Keratinocyte (primary cell): ENCODE measurements at regions not wholly inside any gene's neighbourhood (a gene's known extent, or its start where the extent isn't known, plus 50 kb on each side); places are given as distances from the start of the nearest gene placed in this dataset.

ENCODE experiments used
- DNase-seq: peaks from one replicate; pipeline ENCODE4 v3.0.0-alpha.2; 2011; ENCODE audit warnings: low read depth, missing footprints, low spot score
- FAIRE-seq: peaks from 2 replicates; lab custom pipeline; 2011; peaks lifted over from hg19 to GRCh38; lab: Jason Lieb, UNC
- H2AFZ ChIP-seq: 2 replicates; pipeline ENCODE4 v1.6.0; 2012; ENCODE audit warnings: low read length, control low read depth, inconsistent platforms; ENCODE audit not compliant: control insufficient read depth
- H3K27ac ChIP-seq: 2 replicates; pipeline ENCODE4 v1.5.1; 2011; ENCODE audit warnings: low read length; ENCODE audit not compliant: control insufficient read depth, insufficient read depth
- H3K27me3 ChIP-seq: 3 replicates; pipeline ENCODE4 v1.6.0; 2011; ENCODE audit warnings: low read length; ENCODE audit not compliant: control insufficient read depth, insufficient read depth; ENCODE audit errors: extremely low read depth
- H3K36me3 ChIP-seq, 2 experiments: 2 replicates in 1 of 2; 3 replicates in 1 of 2; pipeline ENCODE4 v1.5.1; 2011; ENCODE audit warnings: low read length in 2 of 2, mild to moderate bottlenecking in 1 of 2; ENCODE audit not compliant: control insufficient read depth in 2 of 2, insufficient read depth in 2 of 2; ENCODE audit errors: extremely low read depth in 1 of 2
- H3K4me1 ChIP-seq: 3 replicates; pipeline ENCODE4 v1.5.1; 2011; ENCODE audit warnings: low read length; ENCODE audit not compliant: control insufficient read depth, insufficient read depth; ENCODE audit errors: extremely low read depth
- H3K4me2 ChIP-seq: 3 replicates; pipeline ENCODE4 v1.6.0; 2011; ENCODE audit warnings: low read depth, low read length; ENCODE audit not compliant: control insufficient read depth, insufficient read depth; ENCODE audit errors: extremely low read depth
- H3K4me3 ChIP-seq, 3 experiments: fragments of 200-600 bp in 1 of 3; sonication (generic) in 1 of 3; 2 replicates in 2 of 3; 3 replicates in 1 of 3; pipeline ENCODE4 v1.5.1; 2011 to 2016; ENCODE audit warnings: low read length in 3 of 3, mild to moderate bottlenecking in 3 of 3, control low read depth in 2 of 3, inconsistent platforms in 1 of 3, low read depth in 1 of 3, mixed read lengths in 1 of 3, mixed run types in 1 of 3, moderate library complexity in 1 of 3; ENCODE audit not compliant: control insufficient read depth in 2 of 3, insufficient read depth in 2 of 3; ENCODE audit errors: extremely low read depth in 1 of 3
- H3K79me2 ChIP-seq: 2 replicates; pipeline ENCODE4 v1.6.0; 2012; ENCODE audit warnings: low read length; ENCODE audit not compliant: control insufficient read depth, insufficient read depth
- H3K9ac ChIP-seq: 3 replicates; pipeline ENCODE4 v1.6.0; 2011; ENCODE audit warnings: low read length; ENCODE audit not compliant: control insufficient read depth, insufficient read depth; ENCODE audit errors: extremely low read depth
- H3K9me1 ChIP-seq: 3 replicates; pipeline ENCODE4 v1.6.0; 2011; ENCODE audit warnings: low read length; ENCODE audit not compliant: control insufficient read depth, insufficient read depth; ENCODE audit errors: extremely low read depth
- H3K9me3 ChIP-seq: 2 replicates; pipeline ENCODE4 v1.5.1; 2012; ENCODE audit warnings: low read depth, low read length; ENCODE audit not compliant: control insufficient read depth
- H4K20me1 ChIP-seq: 3 replicates; pipeline ENCODE4 v1.6.0; 2011; ENCODE audit warnings: low read length; ENCODE audit not compliant: control insufficient read depth, insufficient read depth; ENCODE audit errors: extremely low read depth
- EZH2 ChIP-seq: IDR thresholded peaks from one replicate; pipeline ENCODE4 v1.6.1; 2012; ENCODE audit warnings: inconsistent platforms, mild to moderate bottlenecking, low read length, moderate library complexity
- dilution Hi-C: fragments of 300-500 bp; cut with MboI; formaldehyde crosslinking; loops from one replicate; pipeline ENCODE4 v1.7.0; 2020; ENCODE audit warnings: low sequenced_read_pairs; ENCODE audit not compliant: extremely low pct_ligation_motif_present
- TF ChIP-seq, protein P1 (sequence below), 3 experiments: IDR thresholded peaks in 1 of 3; conservative IDR thresholded peaks in 1 of 3; optimal IDR thresholded peaks in 1 of 3; 2 replicates in 2 of 3; 3 replicates in 1 of 3; pipeline versions ENCODE3 to v1.5.1; 2011; ENCODE audit warnings: low read length in 3 of 3, mild to moderate bottlenecking in 3 of 3, moderate library complexity in 2 of 3, control low read depth in 1 of 3, inconsistent platforms in 1 of 3; ENCODE audit not compliant: insufficient read depth in 2 of 3; ENCODE audit errors: extremely low read depth in 1 of 3

DNA sequence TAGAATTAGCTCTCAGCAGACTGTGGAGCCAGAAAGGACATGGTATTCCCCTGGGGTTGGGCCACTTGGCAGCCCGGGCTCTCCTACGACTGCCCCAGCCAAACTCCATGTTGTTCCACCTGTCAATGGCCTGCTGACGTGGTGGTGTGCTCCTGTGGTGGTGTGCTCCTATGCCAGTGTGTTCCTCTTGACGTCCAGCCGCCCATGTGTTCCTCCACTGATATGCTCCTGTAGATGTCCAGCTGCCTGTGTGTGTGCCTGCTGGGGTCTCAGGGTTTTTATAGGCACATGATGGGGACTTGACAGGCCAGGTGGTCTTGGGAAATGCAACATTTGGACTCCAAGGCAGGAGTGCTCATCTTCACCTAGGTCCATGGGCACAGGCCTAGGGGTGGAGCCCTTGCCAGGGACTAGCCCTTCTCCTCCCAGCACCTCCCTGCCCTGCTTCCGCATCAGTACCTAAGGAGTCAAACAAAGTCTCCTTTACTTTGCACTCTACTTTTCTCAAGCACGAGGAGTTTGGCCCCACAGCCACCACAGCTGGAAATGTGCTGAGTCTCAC lies 133.5 kb downstream of the TINAG start:
- no peak for FAIRE-seq
- dilution Hi-C loops = no loop called here
- no peak for TF ChIP-seq EZH2

DNA sequence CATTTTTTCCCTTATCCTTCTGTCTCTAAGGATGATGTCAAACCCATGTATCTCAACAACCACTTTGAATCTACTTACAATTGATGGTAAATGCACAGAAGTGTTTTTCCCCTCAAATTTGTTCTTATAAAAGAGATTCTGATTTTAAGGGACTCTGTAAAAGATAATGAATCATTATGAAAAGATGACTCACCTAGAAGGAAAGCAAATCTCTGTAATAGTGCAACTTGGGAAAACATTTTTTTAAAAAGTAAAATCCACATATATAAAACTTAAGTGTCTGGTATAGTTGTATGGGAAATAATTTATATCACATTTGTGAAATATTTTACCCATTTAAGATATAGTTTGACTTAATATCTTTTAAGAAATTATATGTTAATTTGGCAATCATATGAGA lies 137.0 kb downstream of the TINAG start:
- Histone ChIP-seq H3K9ac (no peak overlapping the region), H3K79me2 (no peaks in the 10 kb centered on the region), H3K4me3 (no peak overlapping the region), H4K20me1 (no peaks in the 10 kb centered on the region), H3K9me1 (no peaks in the 10 kb centered on the region), H3K27ac (no peak overlapping the region), H2AFZ (no peak overlapping the region), H3K4me2 (no peak overlapping the region), H3K4me1 (no peaks in the 10 kb centered on the region), H3K36me3 (no peaks in the 10 kb centered on the region), H3K27me3 (no peaks in the 10 kb centered on the region), H3K9me3 (no peaks in the 10 kb centered on the region)
- dilution Hi-C loops = no loop called here
- TF ChIP-seq EZH2 = no peak
- TF ChIP-seq, protein P1, sequence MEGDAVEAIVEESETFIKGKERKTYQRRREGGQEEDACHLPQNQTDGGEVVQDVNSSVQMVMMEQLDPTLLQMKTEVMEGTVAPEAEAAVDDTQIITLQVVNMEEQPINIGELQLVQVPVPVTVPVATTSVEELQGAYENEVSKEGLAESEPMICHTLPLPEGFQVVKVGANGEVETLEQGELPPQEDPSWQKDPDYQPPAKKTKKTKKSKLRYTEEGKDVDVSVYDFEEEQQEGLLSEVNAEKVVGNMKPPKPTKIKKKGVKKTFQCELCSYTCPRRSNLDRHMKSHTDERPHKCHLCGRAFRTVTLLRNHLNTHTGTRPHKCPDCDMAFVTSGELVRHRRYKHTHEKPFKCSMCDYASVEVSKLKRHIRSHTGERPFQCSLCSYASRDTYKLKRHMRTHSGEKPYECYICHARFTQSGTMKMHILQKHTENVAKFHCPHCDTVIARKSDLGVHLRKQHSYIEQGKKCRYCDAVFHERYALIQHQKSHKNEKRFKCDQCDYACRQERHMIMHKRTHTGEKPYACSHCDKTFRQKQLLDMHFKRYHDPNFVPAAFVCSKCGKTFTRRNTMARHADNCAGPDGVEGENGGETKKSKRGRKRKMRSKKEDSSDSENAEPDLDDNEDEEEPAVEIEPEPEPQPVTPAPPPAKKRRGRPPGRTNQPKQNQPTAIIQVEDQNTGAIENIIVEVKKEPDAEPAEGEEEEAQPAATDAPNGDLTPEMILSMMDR (optimal IDR thresholded peaks at IDR 0.05 in 1 of 3, IDR thresholded peaks at IDR 0.05 in 1 of 3, conservative IDR thresholded peaks at IDR 0.05 in 1 of 3; ENCODE audit: extremely low read depth in 1 of 3, insufficient read depth in 2 of 3, low read length in 3 of 3) = no peak
- FAIRE-seq (no peak), DNase-seq (no peak)

More for the DNA sequence above, 133.5 kb downstream of the TINAG start:
- Histone ChIP-seq H3K79me2 (no peaks in the 10 kb centered on the region), H3K4me3 (no peak overlapping the region), H3K36me3 (no peaks in the 10 kb centered on the region), H3K9me1 (no peaks in the 10 kb centered on the region), H4K20me1 (no peaks in the 10 kb centered on the region), H3K27ac (no peak overlapping the region), H2AFZ (no peak overlapping the region), H3K27me3 (no peaks in the 10 kb centered on the region), H3K9ac (no peak overlapping the region), H3K9me3 (no peaks in the 10 kb centered on the region), H3K4me1 (no peaks in the 10 kb centered on the region), H3K4me2 (no peak overlapping the region)
- DNase-seq = no peak

DNA sequence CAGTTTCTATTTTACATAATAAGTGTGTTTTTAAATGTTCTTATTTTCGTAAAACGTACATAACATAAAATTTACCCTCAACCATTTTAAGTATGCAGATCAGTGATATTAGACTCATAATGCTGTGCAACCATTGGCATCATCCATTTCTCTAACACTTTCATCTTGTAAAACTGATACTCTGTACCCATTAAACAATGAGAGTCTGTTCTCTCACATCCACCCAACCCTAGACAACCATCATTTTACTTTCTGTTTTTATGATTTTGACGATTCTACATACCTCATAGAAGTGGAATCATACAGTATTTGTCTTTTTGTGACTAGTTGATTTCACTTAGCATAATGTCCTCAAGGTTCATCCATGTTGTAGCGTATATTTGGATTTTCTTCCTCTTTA lies 140.4 kb downstream of the TINAG start:
- dilution Hi-C loops = no loop called here

More for the DNA sequence above, 140.4 kb downstream of the TINAG start:
- Histone ChIP-seq H3K27me3 (no peaks in the 10 kb centered on the region), H4K20me1 (no peaks in the 10 kb centered on the region), H2AFZ (no peak overlapping the region), H3K4me3 (no peak overlapping the region), H3K9ac (no peak overlapping the region), H3K9me1 (no peaks in the 10 kb centered on the region), H3K27ac (no peak overlapping the region), H3K4me1 (no peaks in the 10 kb centered on the region), H3K4me2 (no peak overlapping the region), H3K36me3 (no peaks in the 10 kb centered on the region), H3K79me2 (no peaks in the 10 kb centered on the region), H3K9me3 (no peaks in the 10 kb centered on the region)
- DNase-seq = no peak
- no peak for TF ChIP-seq EZH2
- TF ChIP-seq, protein P1 (optimal IDR thresholded peaks at IDR 0.05 in 1 of 3, IDR thresholded peaks at IDR 0.05 in 1 of 3, conservative IDR thresholded peaks at IDR 0.05 in 1 of 3; ENCODE audit: extremely low read depth in 1 of 3, insufficient read depth in 2 of 3, low read length in 3 of 3) = no peak
- FAIRE-seq = no peak
